GM21528 (cell line): ENCODE measurements at regions not wholly inside any gene's neighbourhood (a gene's known extent, or its start where the extent isn't known, plus 50 kb on each side); places are given as distances from the start of the nearest gene placed in this dataset.
A peak's percentile ranks its signal among the peaks of the same experiment; 100 is the strongest.

Experiments used
- ATAC-seq: cut with Tn5 transposase; IDR thresholded peaks from one replicate; pipeline ENCODE4 v1.9.1; 2021; ENCODE audit warnings: mild to moderate bottlenecking, moderate library complexity; ENCODE audit not compliant: unreplicated experiment, low FRiP score

- no peak for ATAC-seq
These were observed 259.2 kb upstream of the ANO3 start for GRCh38 chr11:26072614-26073153.

GRCh38 chr11:26073646-26074045 lies 258.3 kb upstream of the ANO3 start:
- no peak for ATAC-seq

- no peak for ATAC-seq
These were observed 255.5 kb upstream of the ANO3 start for GRCh38 chr11:26076233-26076990.

GRCh38 chr11:26078231-26078821 lies 253.6 kb upstream of the ANO3 start:
- peak; percentile 80 for ATAC-seq

- ATAC-seq, result no peak
These were observed 247.6 kb upstream of the ANO3 start for GRCh38 chr11:26084313-26084712.

GRCh38 chr11:26086028-26086427 lies 245.9 kb upstream of the ANO3 start:
- ATAC-seq, result no peak

- peak; percentile 98 for ATAC-seq
These were observed 244.6 kb upstream of the ANO3 start for GRCh38 chr11:26087120-26087935.

- no peak for ATAC-seq
These were observed 243.5 kb upstream of the ANO3 start for GRCh38 chr11:26088391-26088790.

GRCh38 chr11:26090651-26091050 lies 241.3 kb upstream of the ANO3 start:
- no peak for ATAC-seq

- no peak for ATAC-seq
These were observed 238.7 kb upstream of the ANO3 start for GRCh38 chr11:26093206-26093605.

- ATAC-seq, result no peak
These were observed 236.6 kb upstream of the ANO3 start for GRCh38 chr11:26095340-26095739.

- ATAC-seq, result no peak
These were observed 235.5 kb upstream of the ANO3 start for GRCh38 chr11:26096451-26096850.

- no peak for ATAC-seq
These were observed 229.6 kb upstream of the ANO3 start for GRCh38 chr11:26102325-26102724.

- ATAC-seq, result no peak
These were observed 226.0 kb upstream of the ANO3 start for GRCh38 chr11:26105762-26106423.

- ATAC-seq, result no peak
These were observed 225.2 kb upstream of the ANO3 start for GRCh38 chr11:26106726-26107125.

GRCh38 chr11:26109658-26110368 lies 222.1 kb upstream of the ANO3 start:
- ATAC-seq, result no peak

- no peak for ATAC-seq
These were observed 219.7 kb upstream of the ANO3 start for GRCh38 chr11:26112264-26112663.

GRCh38 chr11:26121466-26121865 lies 210.5 kb upstream of the ANO3 start:
- no peak for ATAC-seq

- no peak for ATAC-seq
These were observed 205.2 kb upstream of the ANO3 start for GRCh38 chr11:26126741-26127140.

GRCh38 chr11:26127336-26127735 lies 204.6 kb upstream of the ANO3 start:
- ATAC-seq, result no peak
